ENCODE measurements at regions not wholly inside any gene's neighbourhood (a gene's known extent, or its start where the extent isn't known, plus 50 kb on each side); places are given as distances from the start of the nearest gene placed in this dataset.

GRCh38 chr6:51330971-51331370 is 512.3 kb downstream of the TFAP2B start:
- FAIRE-seq = no peak

DNA sequence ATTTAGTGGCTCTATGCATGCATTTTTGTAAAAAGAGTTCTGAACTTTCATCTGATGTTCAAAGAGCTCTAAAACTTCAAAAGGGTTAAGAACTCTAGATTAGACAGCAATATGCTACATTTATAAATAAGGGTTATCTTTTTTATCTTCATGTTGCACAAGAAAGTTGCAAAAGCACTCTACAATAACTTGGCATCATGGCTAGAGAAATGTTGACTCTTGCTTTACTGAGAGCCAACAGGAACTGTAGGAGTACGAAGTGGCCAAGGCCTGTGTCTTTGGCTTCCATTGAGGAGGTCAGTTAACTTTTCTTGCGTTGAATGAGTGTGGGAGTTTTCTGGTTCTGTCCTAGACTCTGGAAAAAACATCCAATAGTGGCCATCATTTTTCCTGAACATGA is 516.9 kb downstream of the TFAP2B start:
- FAIRE-seq = no peak

DNA sequence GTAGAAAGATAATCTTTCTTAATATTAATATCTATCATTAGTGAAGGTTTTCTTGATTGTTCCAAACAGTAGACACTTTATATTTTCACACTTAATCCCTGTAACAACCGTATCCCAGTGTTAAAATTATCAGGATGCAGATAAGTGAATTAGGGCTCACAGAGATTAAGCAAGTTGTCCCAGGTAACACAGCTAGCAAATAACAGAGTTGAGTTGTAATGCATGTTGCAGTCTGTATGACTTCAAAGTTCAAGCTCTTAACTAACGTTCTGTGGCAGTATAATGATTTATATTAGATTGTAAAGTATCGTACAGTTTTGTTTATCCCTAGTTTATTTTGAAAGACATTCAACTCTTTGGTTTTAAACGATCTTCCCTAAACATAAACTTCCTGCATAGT is 517.5 kb downstream of the TFAP2B start:
- FAIRE-seq = no peak

DNA sequence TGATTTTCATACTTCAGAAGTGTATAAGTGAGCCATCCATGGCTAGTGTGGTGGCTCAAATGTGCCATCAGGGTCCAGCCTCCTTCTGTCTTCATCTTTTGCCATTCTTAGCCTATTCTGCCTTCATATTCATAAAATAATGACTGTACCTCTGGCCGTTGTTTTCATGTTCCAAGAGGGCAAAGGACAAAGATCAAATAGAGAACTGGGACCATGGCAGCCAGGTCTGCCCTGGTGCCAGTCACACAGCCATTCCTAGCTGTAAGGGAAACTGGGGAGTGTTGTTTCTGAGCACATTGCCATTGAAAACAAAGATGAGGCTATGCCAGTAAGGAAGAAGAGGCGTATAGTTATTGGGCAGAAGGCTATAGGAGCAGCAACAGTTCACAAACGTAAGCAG is 518.6 kb downstream of the TFAP2B start:
- no peak for FAIRE-seq

- no peak for FAIRE-seq
These were observed 520.4 kb downstream of the TFAP2B start for GRCh38 chr6:51339108-51339507.

GRCh38 chr6:51339728-51340127 is 521.1 kb downstream of the TFAP2B start:
- FAIRE-seq = no peak

DNA sequence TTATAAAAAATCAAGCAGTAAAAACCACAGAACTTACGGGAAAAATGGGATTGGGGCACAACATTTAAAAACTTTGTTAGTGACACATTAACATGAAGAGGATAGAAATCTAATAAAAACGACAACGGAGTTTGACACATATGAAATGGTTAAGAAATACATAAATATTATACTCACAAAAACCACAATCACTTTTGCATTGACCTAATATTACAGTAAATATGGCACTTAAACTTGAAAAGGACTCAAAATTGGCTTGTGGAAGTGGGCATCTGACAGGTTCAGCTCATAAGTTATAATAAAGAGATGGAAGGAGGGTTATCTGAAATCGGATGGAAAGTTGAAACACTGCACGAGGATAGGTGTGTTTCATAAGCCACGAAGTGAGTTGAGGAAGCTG is 523.7 kb downstream of the TFAP2B start:
- no peak for FAIRE-seq

DNA sequence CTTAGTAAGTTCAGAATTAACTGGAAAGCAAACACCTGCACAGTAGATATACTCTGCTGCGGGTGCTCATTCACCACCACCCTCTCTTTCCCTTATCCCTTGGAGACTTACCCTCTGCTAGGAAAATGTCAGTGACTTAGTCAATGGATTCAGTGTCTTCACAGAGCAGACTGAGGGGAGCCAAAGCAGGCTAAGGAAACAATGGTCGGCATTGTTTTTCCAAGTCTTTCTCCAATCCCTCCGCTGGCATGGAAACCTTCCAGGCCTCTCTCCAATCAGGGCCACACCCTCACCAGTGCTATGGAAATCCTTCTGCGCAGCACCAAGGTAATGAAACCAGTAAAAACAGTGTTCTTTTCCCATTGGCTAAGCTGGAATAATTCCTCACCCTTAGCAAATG is 531.2 kb downstream of the TFAP2B start:
- no peak for FAIRE-seq

GRCh38 chr6:51350308-51350904 is 531.7 kb downstream of the TFAP2B start:
- FAIRE-seq = no peak

DNA sequence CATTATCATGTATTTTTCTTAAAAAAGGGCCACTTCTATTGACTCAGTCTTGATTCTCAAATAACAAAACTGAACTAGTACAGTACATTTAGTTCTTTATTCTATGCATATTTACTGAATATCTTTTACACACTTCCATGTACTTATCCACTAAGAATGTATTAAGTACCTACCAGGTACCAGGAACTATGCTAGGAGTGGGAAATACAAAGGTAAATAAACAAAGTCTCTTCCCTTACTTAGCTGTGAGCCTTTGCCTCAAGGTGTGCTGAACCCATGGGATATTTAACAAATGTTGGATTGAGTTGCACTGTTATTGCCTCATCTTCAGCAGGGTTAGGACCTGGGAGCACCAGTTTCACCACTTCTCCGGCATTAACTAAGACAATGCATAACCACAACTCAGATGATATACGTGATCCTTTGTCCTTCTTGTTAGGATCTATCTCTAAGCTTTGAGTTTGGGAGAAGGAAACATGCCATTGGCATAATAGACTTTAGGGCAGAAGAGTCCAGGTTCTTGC is 533.9 kb downstream of the TFAP2B start:
- no peak for FAIRE-seq

- FAIRE-seq = no peak
These were observed 541.6 kb downstream of the TFAP2B start for GRCh38 chr6:51360287-51360686.

GRCh38 chr6:51365566-51365965 is 546.9 kb downstream of the TFAP2B start:
- FAIRE-seq = no peak

GRCh38 chr6:51369485-51369884 is 550.8 kb downstream of the TFAP2B start:
- no peak for FAIRE-seq

- FAIRE-seq = no peak
These were observed 564.2 kb downstream of the TFAP2B start for GRCh38 chr6:51382847-51383246.

- FAIRE-seq = no peak
These were observed 566.1 kb downstream of the TFAP2B start for GRCh38 chr6:51384736-51385135.

GRCh38 chr6:51386347-51386836 is 567.7 kb downstream of the TFAP2B start:
- no peak for FAIRE-seq

- no peak for FAIRE-seq
These were observed 569.2 kb downstream of the TFAP2B start for GRCh38 chr6:51387907-51388306.

DNA sequence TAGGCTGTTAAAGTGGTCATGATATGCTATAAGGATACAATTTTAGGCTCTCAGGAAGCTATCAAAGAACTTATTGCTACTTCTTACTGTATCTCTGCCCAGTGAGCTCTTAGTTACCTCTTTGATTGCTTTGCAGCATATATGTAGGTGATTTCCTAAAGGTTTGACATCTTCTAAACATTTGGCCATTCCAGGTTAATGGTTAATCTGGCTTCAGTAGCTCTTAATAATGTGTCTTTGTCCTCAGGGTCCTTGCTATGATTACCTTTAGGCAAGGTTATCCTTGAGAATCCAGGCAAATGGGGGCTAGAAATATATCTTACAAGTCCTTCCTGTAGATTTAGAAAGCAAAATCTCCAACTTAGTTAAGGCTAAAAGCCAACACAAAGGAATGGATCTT is 575.4 kb downstream of the TFAP2B start:
- no peak for FAIRE-seq

DNA sequence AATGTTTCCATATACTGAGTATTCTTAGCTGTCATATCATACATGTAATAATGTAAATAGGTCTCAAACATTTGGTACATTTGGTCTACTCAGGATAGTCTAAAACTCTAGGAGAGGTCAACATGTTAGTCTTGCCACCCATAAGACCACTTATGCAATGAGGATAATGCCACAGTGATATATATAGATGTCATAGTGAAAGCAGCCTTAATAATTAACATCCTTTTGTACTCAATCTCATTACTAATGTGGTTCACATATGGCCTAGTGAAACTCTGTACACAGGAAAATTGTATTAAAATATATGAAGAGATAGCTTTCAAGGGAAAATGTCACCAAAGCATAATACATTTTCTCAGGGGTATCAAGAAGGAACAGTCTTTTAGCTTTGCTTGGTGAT is 577.9 kb downstream of the TFAP2B start:
- FAIRE-seq = no peak

DNA sequence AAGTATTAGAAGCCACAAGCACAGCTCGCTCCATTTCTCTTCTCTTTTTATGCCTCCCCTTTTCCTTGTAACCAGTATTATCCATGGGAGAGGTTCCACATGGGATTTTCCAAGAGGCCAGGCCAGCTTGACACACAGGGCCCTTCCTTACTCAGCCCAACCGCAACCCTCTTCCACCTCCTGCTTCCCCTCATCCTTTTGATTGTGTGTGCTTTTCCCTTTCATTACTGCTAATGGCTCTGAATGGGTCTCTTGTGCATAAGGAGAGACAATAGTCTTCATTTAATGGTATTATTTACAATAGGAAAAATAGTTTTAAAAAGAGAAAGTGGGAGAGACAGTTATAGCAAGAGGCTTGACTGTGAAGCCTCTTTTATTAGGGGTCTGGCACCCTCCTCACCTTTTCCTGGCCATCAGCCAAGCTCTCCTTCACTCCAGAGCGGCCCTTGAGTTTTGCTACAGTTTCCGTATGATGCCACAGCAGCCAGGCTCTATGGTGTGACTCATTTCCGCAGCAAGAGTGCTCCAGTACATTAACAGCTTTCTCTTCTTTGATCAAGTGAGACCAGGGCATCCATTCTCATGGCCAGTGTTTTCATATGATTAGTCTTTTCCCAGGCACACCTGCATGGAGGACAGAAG is 579.5 kb downstream of the TFAP2B start:
- FAIRE-seq = no peak

GRCh38 chr6:51398793-51399192 is 580.1 kb downstream of the TFAP2B start:
- FAIRE-seq = no peak

GRCh38 chr6:51410453-51410852 is 591.8 kb downstream of the TFAP2B start:
- FAIRE-seq = no peak

DNA sequence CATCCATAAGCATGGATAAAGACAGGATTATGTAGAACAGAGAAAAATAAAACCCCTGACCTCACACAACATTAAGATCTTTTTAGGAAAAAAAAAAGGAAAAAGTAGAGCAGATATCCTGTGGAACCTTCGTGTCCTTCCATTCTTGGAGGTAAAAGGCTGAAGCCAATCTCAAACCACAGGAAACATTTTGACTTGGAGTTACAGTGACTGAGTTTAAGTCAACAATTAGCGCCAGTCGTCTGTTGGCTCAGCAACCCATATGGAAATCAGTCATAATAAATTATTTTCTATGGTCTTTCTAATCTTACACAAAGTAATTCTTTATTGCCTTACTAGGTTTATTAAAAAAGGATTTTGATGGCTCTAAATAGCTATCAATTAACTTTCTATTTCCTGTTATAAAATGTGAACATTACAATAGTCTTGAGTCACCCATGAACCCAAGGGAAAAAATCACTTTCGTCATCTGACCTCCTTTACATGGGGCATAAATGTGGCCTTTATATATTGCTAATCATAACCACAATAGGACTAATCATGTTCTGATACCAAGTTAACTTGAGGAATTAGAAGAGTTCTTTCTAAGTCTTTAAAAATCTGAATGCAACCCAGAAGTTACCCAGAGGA is 592.9 kb downstream of the TFAP2B start:
- FAIRE-seq = no peak

- FAIRE-seq = no peak
These were observed 595.7 kb downstream of the TFAP2B start for GRCh38 chr6:51414361-51414760.

All from islet of Langerhans (tissue), 1 donor.